Skeletal muscle tissue (tissue), 3 donors: ENCODE measurements at regions not wholly inside any gene's neighbourhood (a gene's known extent, or its start where the extent isn't known, plus 50 kb on each side); places are given as distances from the start of the nearest gene placed in this dataset.

Experiments
- H3K27ac ChIP-seq: one replicate; pipeline ENCODE4 v1.7.0; 2013; ENCODE audit warnings: mild to moderate bottlenecking, low read depth, low read length, inconsistent platforms
- H3K27me3 ChIP-seq, 3 donors: one replicate each; pipeline ENCODE4 v1.7.0; 2013; ENCODE audit warnings: low read length in 3 of 3; ENCODE audit not compliant: control insufficient read depth in 3 of 3, insufficient read depth in 3 of 3
- H3K36me3 ChIP-seq, 3 donors: one replicate each; pipeline ENCODE4 v1.7.0; 2013; ENCODE audit warnings: low read length in 3 of 3; ENCODE audit not compliant: control insufficient read depth in 3 of 3, insufficient read depth in 3 of 3
- H3K4me1 ChIP-seq, 3 donors: one replicate each; pipeline ENCODE4 v1.7.0; 2013; ENCODE audit warnings: low read length in 3 of 3, mild to moderate bottlenecking in 3 of 3; ENCODE audit not compliant: control insufficient read depth in 3 of 3, insufficient read depth in 3 of 3
- H3K4me3 ChIP-seq, 3 donors: one replicate each; pipeline ENCODE4 v1.7.0; 2013; ENCODE audit warnings: low read length in 3 of 3
- H3K9ac ChIP-seq, 3 donors: one replicate each; pipeline ENCODE4 v1.7.0; 2013; ENCODE audit warnings: low read length in 3 of 3, mild to moderate bottlenecking in 3 of 3, moderate library complexity in 2 of 3, low read depth in 1 of 3
- H3K9me3 ChIP-seq, 3 donors: one replicate each; pipeline ENCODE4 v1.7.0; 2013; ENCODE audit warnings: low read length in 3 of 3; ENCODE audit not compliant: control insufficient read depth in 3 of 3
- donor health status: Osteomylitis.

- Histone ChIP-seq H3K36me3 (no peaks in the 10 kb centered on the region), H3K9me3 (no peaks in the 10 kb centered on the region), H3K9ac (no peak overlapping the region), H3K27me3 (peaks cover 0 to under 1% (median 0%) of the 10 kb centered on the region in 3 donors), H3K27ac (no peak overlapping the region), H3K4me3 (no peak overlapping the region), H3K4me1 (peaks cover 0 to 2% (median 0%) of the 10 kb centered on the region in 3 donors)
Observed at GRCh38 chr2:128499367-128500137, 180.9 kb upstream of the HS6ST1 start.

- Histone ChIP-seq H3K27me3 (no peaks in the 10 kb centered on the region), H3K27ac (no peak overlapping the region), H3K4me1 (no peaks in the 10 kb centered on the region), H3K9me3 (no peaks in the 10 kb centered on the region), H3K4me3 (no peak overlapping the region), H3K36me3 (no peaks in the 10 kb centered on the region), H3K9ac (no peak overlapping the region)
Observed at GRCh38 chr2:128500138-128500800, 181.6 kb upstream of the HS6ST1 start.

- no peak overlapping the region for H3K9ac ChIP-seq
- H3K9me3 ChIP-seq: no peaks in the 10 kb centered on the region
- H3K4me3 ChIP-seq: no peak overlapping the region
- H3K4me1 ChIP-seq: peaks cover 0 to 3% (median 0%) of the 10 kb centered on the region in 3 donors
- no peak overlapping the region for H3K27ac ChIP-seq
- H3K27me3 ChIP-seq: no peaks in the 10 kb centered on the region
- H3K36me3 ChIP-seq: no peaks in the 10 kb centered on the region
Observed at GRCh38 chr2:128501006-128501690, 182.5 kb upstream of the HS6ST1 start.

- H3K4me3 ChIP-seq: no peak overlapping the region
- H3K9me3 ChIP-seq: no peaks in the 10 kb centered on the region
- H3K9ac ChIP-seq: no peak overlapping the region
- H3K27me3 ChIP-seq: no peaks in the 10 kb centered on the region
- peaks cover 0 to 3% (median 0%) of the 10 kb centered on the region in 3 donors for H3K4me1 ChIP-seq
- no peaks in the 10 kb centered on the region for H3K36me3 ChIP-seq
- H3K27ac ChIP-seq: no peak overlapping the region
Observed at GRCh38 chr2:128501700-128502099, 183.0 kb upstream of the HS6ST1 start.

DNA sequence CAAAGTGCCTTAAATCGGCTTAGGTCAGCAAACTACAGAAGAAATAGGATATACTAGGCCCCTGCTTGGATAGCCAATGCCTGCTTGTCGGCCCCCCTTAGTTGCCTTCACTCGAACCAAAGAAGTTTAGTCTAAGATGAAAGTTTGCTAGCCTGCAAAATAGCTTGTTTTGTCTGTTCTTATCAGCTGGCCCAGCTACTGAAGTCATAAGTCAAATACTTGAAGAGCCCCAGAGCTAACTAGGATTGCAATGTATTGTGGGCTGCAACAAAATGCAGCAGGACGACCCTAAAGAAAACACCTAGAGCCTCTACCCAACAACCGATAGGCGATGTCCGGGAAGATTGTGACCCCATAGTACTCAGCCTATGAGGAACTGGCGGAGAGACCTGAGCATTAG, 183.5 kb upstream of the HS6ST1 start:
- Histone ChIP-seq H3K27ac (no peak overlapping the region), H3K27me3 (no peaks in the 10 kb centered on the region), H3K36me3 (no peaks in the 10 kb centered on the region), H3K4me3 (no peak overlapping the region), H3K4me1 (peaks cover 0 to 3% (median 0%) of the 10 kb centered on the region in 3 donors), H3K9me3 (no peaks in the 10 kb centered on the region), H3K9ac (no peak overlapping the region)

GRCh38 chr2:128502638-128503246, 184.1 kb upstream of the HS6ST1 start:
- no peak overlapping the region for H3K4me3 ChIP-seq
- H3K4me1 ChIP-seq: peaks cover 0 to 3% (median 0%) of the 10 kb centered on the region in 3 donors
- no peaks in the 10 kb centered on the region for H3K36me3 ChIP-seq
- H3K27me3 ChIP-seq: no peaks in the 10 kb centered on the region
- H3K9me3 ChIP-seq: no peaks in the 10 kb centered on the region
- no peak overlapping the region for H3K9ac ChIP-seq
- H3K27ac ChIP-seq: no peak overlapping the region

- Histone ChIP-seq H3K9ac (no peak overlapping the region), H3K27ac (no peak overlapping the region), H3K9me3 (no peaks in the 10 kb centered on the region), H3K4me3 (no peak overlapping the region), H3K36me3 (no peaks in the 10 kb centered on the region), H3K4me1 (peaks cover 0 to 3% (median 0%) of the 10 kb centered on the region in 3 donors), H3K27me3 (no peaks in the 10 kb centered on the region)
Observed at GRCh38 chr2:128503399-128504245, 185.0 kb upstream of the HS6ST1 start.

GRCh38 chr2:128504246-128505149, 185.8 kb upstream of the HS6ST1 start:
- no peaks in the 10 kb centered on the region for H3K36me3 ChIP-seq
- H3K9me3 ChIP-seq: no peaks in the 10 kb centered on the region
- no peak overlapping the region for H3K9ac ChIP-seq
- peaks cover 0 to 3% (median 0%) of the 10 kb centered on the region in 3 donors for H3K4me1 ChIP-seq
- H3K27me3 ChIP-seq: no peaks in the 10 kb centered on the region
- H3K27ac ChIP-seq: no peak overlapping the region
- no peak overlapping the region for H3K4me3 ChIP-seq

GRCh38 chr2:128505150-128505490, 186.5 kb upstream of the HS6ST1 start:
- H3K4me1 ChIP-seq: peaks cover 0 to 3% (median 0%) of the 10 kb centered on the region in 3 donors
- no peak overlapping the region for H3K9ac ChIP-seq
- H3K36me3 ChIP-seq: no peaks in the 10 kb centered on the region
- H3K27ac ChIP-seq: no peak overlapping the region
- no peaks in the 10 kb centered on the region for H3K9me3 ChIP-seq
- no peaks in the 10 kb centered on the region for H3K27me3 ChIP-seq
- H3K4me3 ChIP-seq: no peak overlapping the region
